ENCODE measurements at regions not wholly inside any gene's neighbourhood (a gene's known extent, or its start where the extent isn't known, plus 50 kb on each side); places are given as distances from the start of the nearest gene placed in this dataset.

DNA sequence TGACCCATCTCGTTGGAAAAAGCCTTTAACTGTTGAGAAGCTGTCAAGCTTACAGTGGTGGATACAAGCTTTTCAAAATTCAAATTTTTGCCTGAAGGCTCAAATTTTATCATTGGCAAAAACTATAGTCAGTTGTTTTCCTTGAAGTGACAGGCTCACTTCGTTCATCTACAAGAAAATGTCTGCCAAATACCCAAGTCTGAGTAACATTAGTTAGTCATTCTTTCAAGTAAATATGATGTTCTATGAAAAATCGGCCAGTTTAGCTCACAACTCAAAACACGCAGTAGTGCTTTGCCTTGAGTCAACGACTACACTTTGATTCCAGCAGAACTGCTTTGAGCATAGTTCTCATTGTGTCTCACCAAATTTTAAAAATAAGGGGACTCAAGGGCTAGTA, 170.3 kb upstream of the MAMLD1 start:
- no peak for TF ChIP-seq DPF2 (CRISPR knock-in tag; IDR thresholded peaks at IDR 0.05; ENCODE audit: borderline replicate concordance, low read depth)
- TF ChIP-seq, protein P1, sequence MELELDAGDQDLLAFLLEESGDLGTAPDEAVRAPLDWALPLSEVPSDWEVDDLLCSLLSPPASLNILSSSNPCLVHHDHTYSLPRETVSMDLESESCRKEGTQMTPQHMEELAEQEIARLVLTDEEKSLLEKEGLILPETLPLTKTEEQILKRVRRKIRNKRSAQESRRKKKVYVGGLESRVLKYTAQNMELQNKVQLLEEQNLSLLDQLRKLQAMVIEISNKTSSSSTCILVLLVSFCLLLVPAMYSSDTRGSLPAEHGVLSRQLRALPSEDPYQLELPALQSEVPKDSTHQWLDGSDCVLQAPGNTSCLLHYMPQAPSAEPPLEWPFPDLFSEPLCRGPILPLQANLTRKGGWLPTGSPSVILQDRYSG (CRISPR knock-in tag; IDR thresholded peaks at IDR 0.05) = no peak
- no peak for TF ChIP-seq MEIS2 (CRISPR knock-in tag; IDR thresholded peaks at IDR 0.05)
- TF ChIP-seq, protein P2, sequence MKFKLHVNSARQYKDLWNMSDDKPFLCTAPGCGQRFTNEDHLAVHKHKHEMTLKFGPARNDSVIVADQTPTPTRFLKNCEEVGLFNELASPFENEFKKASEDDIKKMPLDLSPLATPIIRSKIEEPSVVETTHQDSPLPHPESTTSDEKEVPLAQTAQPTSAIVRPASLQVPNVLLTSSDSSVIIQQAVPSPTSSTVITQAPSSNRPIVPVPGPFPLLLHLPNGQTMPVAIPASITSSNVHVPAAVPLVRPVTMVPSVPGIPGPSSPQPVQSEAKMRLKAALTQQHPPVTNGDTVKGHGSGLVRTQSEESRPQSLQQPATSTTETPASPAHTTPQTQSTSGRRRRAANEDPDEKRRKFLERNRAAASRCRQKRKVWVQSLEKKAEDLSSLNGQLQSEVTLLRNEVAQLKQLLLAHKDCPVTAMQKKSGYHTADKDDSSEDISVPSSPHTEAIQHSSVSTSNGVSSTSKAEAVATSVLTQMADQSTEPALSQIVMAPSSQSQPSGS (CRISPR knock-in tag; IDR thresholded peaks at IDR 0.05) = no peak
- no peak for TF ChIP-seq EP300 (IDR thresholded peaks at IDR 0.05; ENCODE audit: low read depth in 2 of 2, low read length in 2 of 2)
- TF ChIP-seq EP300 (CRISPR knock-in tag; IDR thresholded peaks at IDR 0.05; ENCODE audit: borderline replicate concordance) = no peak
- TF ChIP-seq, protein P3, sequence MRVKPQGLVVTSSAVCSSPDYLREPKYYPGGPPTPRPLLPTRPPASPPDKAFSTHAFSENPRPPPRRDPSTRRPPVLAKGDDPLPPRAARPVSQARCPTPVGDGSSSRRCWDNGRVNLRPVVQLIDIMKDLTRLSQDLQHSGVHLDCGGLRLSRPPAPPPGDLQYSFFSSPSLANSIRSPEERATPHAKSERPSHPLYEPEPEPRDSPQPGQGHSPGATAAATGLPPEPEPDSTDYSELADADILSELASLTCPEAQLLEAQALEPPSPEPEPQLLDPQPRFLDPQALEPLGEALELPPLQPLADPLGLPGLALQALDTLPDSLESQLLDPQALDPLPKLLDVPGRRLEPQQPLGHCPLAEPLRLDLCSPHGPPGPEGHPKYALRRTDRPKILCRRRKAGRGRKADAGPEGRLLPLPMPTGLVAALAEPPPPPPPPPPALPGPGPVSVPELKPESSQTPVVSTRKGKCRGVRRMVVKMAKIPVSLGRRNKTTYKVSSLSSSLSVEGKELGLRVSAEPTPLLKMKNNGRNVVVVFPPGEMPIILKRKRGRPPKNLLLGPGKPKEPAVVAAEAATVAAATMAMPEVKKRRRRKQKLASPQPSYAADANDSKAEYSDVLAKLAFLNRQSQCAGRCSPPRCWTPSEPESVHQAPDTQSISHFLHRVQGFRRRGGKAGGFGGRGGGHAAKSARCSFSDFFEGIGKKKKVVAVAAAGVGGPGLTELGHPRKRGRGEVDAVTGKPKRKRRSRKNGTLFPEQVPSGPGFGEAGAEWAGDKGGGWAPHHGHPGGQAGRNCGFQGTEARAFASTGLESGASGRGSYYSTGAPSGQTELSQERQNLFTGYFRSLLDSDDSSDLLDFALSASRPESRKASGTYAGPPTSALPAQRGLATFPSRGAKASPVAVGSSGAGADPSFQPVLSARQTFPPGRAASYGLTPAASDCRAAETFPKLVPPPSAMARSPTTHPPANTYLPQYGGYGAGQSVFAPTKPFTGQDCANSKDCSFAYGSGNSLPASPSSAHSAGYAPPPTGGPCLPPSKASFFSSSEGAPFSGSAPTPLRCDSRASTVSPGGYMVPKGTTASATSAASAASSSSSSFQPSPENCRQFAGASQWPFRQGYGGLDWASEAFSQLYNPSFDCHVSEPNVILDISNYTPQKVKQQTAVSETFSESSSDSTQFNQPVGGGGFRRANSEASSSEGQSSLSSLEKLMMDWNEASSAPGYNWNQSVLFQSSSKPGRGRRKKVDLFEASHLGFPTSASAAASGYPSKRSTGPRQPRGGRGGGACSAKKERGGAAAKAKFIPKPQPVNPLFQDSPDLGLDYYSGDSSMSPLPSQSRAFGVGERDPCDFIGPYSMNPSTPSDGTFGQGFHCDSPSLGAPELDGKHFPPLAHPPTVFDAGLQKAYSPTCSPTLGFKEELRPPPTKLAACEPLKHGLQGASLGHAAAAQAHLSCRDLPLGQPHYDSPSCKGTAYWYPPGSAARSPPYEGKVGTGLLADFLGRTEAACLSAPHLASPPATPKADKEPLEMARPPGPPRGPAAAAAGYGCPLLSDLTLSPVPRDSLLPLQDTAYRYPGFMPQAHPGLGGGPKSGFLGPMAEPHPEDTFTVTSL (CRISPR knock-in tag; IDR thresholded peaks at IDR 0.05; ENCODE audit: borderline replicate concordance) = no peak
- TF ChIP-seq PHF8 (CRISPR knock-in tag; IDR thresholded peaks at IDR 0.05) = no peak
- no peak for TF ChIP-seq ZNF660 (CRISPR knock-in tag; IDR thresholded peaks at IDR 0.05; ENCODE audit: borderline replicate concordance, low read depth)
- no peak for TF ChIP-seq RBM39 (IDR thresholded peaks at IDR 0.05; ENCODE audit: low read depth, low read length, poor library complexity, severe bottlenecking)
- TF ChIP-seq, protein P4, sequence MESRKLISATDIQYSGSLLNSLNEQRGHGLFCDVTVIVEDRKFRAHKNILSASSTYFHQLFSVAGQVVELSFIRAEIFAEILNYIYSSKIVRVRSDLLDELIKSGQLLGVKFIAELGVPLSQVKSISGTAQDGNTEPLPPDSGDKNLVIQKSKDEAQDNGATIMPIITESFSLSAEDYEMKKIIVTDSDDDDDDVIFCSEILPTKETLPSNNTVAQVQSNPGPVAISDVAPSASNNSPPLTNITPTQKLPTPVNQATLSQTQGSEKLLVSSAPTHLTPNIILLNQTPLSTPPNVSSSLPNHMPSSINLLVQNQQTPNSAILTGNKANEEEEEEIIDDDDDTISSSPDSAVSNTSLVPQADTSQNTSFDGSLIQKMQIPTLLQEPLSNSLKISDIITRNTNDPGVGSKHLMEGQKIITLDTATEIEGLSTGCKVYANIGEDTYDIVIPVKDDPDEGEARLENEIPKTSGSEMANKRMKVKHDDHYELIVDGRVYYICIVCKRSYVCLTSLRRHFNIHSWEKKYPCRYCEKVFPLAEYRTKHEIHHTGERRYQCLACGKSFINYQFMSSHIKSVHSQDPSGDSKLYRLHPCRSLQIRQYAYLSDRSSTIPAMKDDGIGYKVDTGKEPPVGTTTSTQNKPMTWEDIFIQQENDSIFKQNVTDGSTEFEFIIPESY (CRISPR knock-in tag; IDR thresholded peaks at IDR 0.05) = no peak
- no peak for TF ChIP-seq POLR2A (IDR thresholded peaks at IDR 0.05; ENCODE audit: insufficient read depth in 1 of 2, low read depth in 2 of 2, low read length in 2 of 2)
- no peak for TF ChIP-seq ZNF546 (CRISPR knock-in tag; conservative IDR thresholded peaks at IDR 0.05)
- TF ChIP-seq KDM2A (CRISPR knock-in tag; IDR thresholded peaks at IDR 0.05; ENCODE audit: borderline replicate concordance, low read depth) = no peak
- no peak for TF ChIP-seq FOXC1 (CRISPR knock-in tag; IDR thresholded peaks at IDR 0.05; ENCODE audit: borderline replicate concordance)

All from HepG2 (cell line).